ENCODE measurements at regions not wholly inside any gene's neighbourhood (a gene's known extent, or its start where the extent isn't known, plus 50 kb on each side); places are given as distances from the start of the nearest gene placed in this dataset.
A peak's percentile ranks its signal among the peaks of the same experiment; 100 is the strongest.

- Histone ChIP-seq H3K9me3 (replicated peaks in 1 of 2; ENCODE audit: control insufficient read depth in 2 of 2, insufficient read depth in 1 of 2, low read depth in 1 of 2, low read length in 2 of 2) (no peaks in the 10 kb centered on the region), H3K4me2 (ENCODE audit: insufficient read depth, low read length, poor library complexity, severe bottlenecking) (no peak overlapping the region), H3K4me3 (ENCODE audit: low read length in 2 of 2) (peak overlapping the region in 1 of 2 donors; percentile 48), H3K27ac (replicated peaks; ENCODE audit: low read length) (no peak overlapping the region), H3K23ac (ENCODE audit: low read depth, low read length, poor library complexity) (no peak overlapping the region), H3K9ac (ENCODE audit: low read depth, low read length, poor library complexity) (no peak overlapping the region), H2BK12ac (ENCODE audit: low read length) (no peak overlapping the region), H3K14ac (ENCODE audit: low read length) (no peak overlapping the region), H3K36me3 (replicated peaks in 1 of 2; ENCODE audit: control insufficient read depth in 2 of 2, insufficient read depth in 2 of 2, low read length in 2 of 2) (no peaks in the 10 kb centered on the region), H3K79me1 (ENCODE audit: low read depth, low read length) (peaks cover 2% of the 10 kb centered on the region), H2BK15ac (ENCODE audit: low read length) (no peak overlapping the region), H3K27me3 (ENCODE audit: control insufficient read depth in 3 of 3, insufficient read depth in 3 of 3, low read depth in 1 of 3, low read length in 3 of 3) (peaks cover 0 to 1% (median 0%) of the 10 kb centered on the region in 3 experiments), H4K91ac (ENCODE audit: low read depth, low read length, poor library complexity) (no peak overlapping the region), H2AK5ac (ENCODE audit: low read depth, low read length) (peak overlapping the region; percentile 15), H2BK120ac (ENCODE audit: low read depth, low read length) (no peak overlapping the region), H3K18ac (ENCODE audit: low read length) (no peak overlapping the region), H3K4ac (ENCODE audit: low read length) (no peak overlapping the region), H2BK5ac (ENCODE audit: low read length) (no peak overlapping the region), H3K4me1 (ENCODE audit: control insufficient read depth in 2 of 2, insufficient read depth in 1 of 2, low read depth in 1 of 2, low read length in 2 of 2) (no peaks in the 10 kb centered on the region), H4K8ac (ENCODE audit: low read depth, low read length) (no peak overlapping the region), H2AFZ (ENCODE audit: low read length) (no peak overlapping the region)
- DNase-seq (ENCODE audit: low spot score), result no peak
- WGBS, 2 donors (ENCODE audit: extremely low coverage in 2 of 2, insufficient read length in 2 of 2, insufficient replicate concordance in 1 of 2), result no CpG with 5 or more reads among the region's 4 CpGs
These were observed 198.6 kb upstream of the ADARB2 start for GRCh38 chr10:1935912-1936311.

- no peaks in the 10 kb centered on the region for H3K9me3 ChIP-seq (replicated peaks in 1 of 2; ENCODE audit: control insufficient read depth in 2 of 2, insufficient read depth in 1 of 2, low read depth in 1 of 2, low read length in 2 of 2)
- no peak for DNase-seq (ENCODE audit: low spot score)
- no peak overlapping the region for H3K18ac ChIP-seq (ENCODE audit: low read length)
These were observed 195.9 kb upstream of the ADARB2 start for GRCh38 chr10:1933215-1933614.

GRCh38 chr10:1932692-1933094 lies 195.4 kb upstream of the ADARB2 start:
- no peak overlapping the region for H2AFZ ChIP-seq (ENCODE audit: low read length)
- H3K27ac ChIP-seq (replicated peaks; ENCODE audit: low read length), result no peak overlapping the region
- no peak overlapping the region for H2BK5ac ChIP-seq (ENCODE audit: low read length)
- H4K8ac ChIP-seq (ENCODE audit: low read depth, low read length), result no peak overlapping the region
- no peaks in the 10 kb centered on the region for H3K36me3 ChIP-seq (replicated peaks in 1 of 2; ENCODE audit: control insufficient read depth in 2 of 2, insufficient read depth in 2 of 2, low read length in 2 of 2)
- peak overlapping the region; percentile 62 for H3K18ac ChIP-seq (ENCODE audit: low read length)
- no peak overlapping the region for H3K23ac ChIP-seq (ENCODE audit: low read depth, low read length, poor library complexity)
- no peak overlapping the region for H4K91ac ChIP-seq (ENCODE audit: low read depth, low read length, poor library complexity)
- WGBS, 2 donors (ENCODE audit: extremely low coverage in 2 of 2, insufficient read length in 2 of 2, insufficient replicate concordance in 1 of 2), result no CpG with 5 or more reads among the region's 13 CpGs
- no peak for DNase-seq (ENCODE audit: low spot score)
- no peak overlapping the region for H3K4ac ChIP-seq (ENCODE audit: low read length)
- H2BK120ac ChIP-seq (ENCODE audit: low read depth, low read length), result no peak overlapping the region
- H3K4me1 ChIP-seq (ENCODE audit: control insufficient read depth in 2 of 2, insufficient read depth in 1 of 2, low read depth in 1 of 2, low read length in 2 of 2), result no peaks in the 10 kb centered on the region
- H3K9me3 ChIP-seq (replicated peaks in 1 of 2; ENCODE audit: control insufficient read depth in 2 of 2, insufficient read depth in 1 of 2, low read depth in 1 of 2, low read length in 2 of 2), result no peaks in the 10 kb centered on the region
- no peak overlapping the region for H3K4me3 ChIP-seq (ENCODE audit: low read length in 2 of 2)
- peak overlapping the region; percentile 58 for H3K14ac ChIP-seq (ENCODE audit: low read length)
- no peak overlapping the region for H2BK15ac ChIP-seq (ENCODE audit: low read length)
- peak overlapping the region; percentile 23 for H3K4me2 ChIP-seq (ENCODE audit: insufficient read depth, low read length, poor library complexity, severe bottlenecking)
- peaks cover 2% of the 10 kb centered on the region for H3K79me1 ChIP-seq (ENCODE audit: low read depth, low read length)
- peaks cover 0 to 1% (median 0%) of the 10 kb centered on the region in 3 experiments for H3K27me3 ChIP-seq (ENCODE audit: control insufficient read depth in 3 of 3, insufficient read depth in 3 of 3, low read depth in 1 of 3, low read length in 3 of 3)
- H2AK5ac ChIP-seq (ENCODE audit: low read depth, low read length), result no peak overlapping the region
- H2BK12ac ChIP-seq (ENCODE audit: low read length), result no peak overlapping the region
- H3K9ac ChIP-seq (ENCODE audit: low read depth, low read length, poor library complexity), result no peak overlapping the region

More at GRCh38 chr10:1933215-1933614, 195.9 kb upstream of the ADARB2 start:
- H4K91ac ChIP-seq (ENCODE audit: low read depth, low read length, poor library complexity), result no peak overlapping the region
- peaks cover 2% of the 10 kb centered on the region for H3K79me1 ChIP-seq (ENCODE audit: low read depth, low read length)
- H3K4me1 ChIP-seq (ENCODE audit: control insufficient read depth in 2 of 2, insufficient read depth in 1 of 2, low read depth in 1 of 2, low read length in 2 of 2), result no peaks in the 10 kb centered on the region
- H3K14ac ChIP-seq (ENCODE audit: low read length), result no peak overlapping the region
- no peak overlapping the region for H2AK5ac ChIP-seq (ENCODE audit: low read depth, low read length)
- H3K9ac ChIP-seq (ENCODE audit: low read depth, low read length, poor library complexity), result no peak overlapping the region
- no peak overlapping the region for H2AFZ ChIP-seq (ENCODE audit: low read length)
- H2BK15ac ChIP-seq (ENCODE audit: low read length), result no peak overlapping the region
- H3K4me2 ChIP-seq (ENCODE audit: insufficient read depth, low read length, poor library complexity, severe bottlenecking), result no peak overlapping the region
- no peak overlapping the region for H2BK5ac ChIP-seq (ENCODE audit: low read length)
- no peak overlapping the region for H3K4ac ChIP-seq (ENCODE audit: low read length)
- H3K27ac ChIP-seq (replicated peaks; ENCODE audit: low read length), result no peak overlapping the region
- peaks cover 0 to 1% (median 0%) of the 10 kb centered on the region in 3 experiments for H3K27me3 ChIP-seq (ENCODE audit: control insufficient read depth in 3 of 3, insufficient read depth in 3 of 3, low read depth in 1 of 3, low read length in 3 of 3)
- no peak overlapping the region for H2BK120ac ChIP-seq (ENCODE audit: low read depth, low read length)
- H3K4me3 ChIP-seq (ENCODE audit: low read length in 2 of 2), result no peak overlapping the region
- WGBS, 2 donors (ENCODE audit: extremely low coverage in 2 of 2, insufficient read length in 2 of 2, insufficient replicate concordance in 1 of 2), result no CpG with 5 or more reads among the region's 16 CpGs
- H4K8ac ChIP-seq (ENCODE audit: low read depth, low read length), result no peak overlapping the region
- no peak overlapping the region for H3K23ac ChIP-seq (ENCODE audit: low read depth, low read length, poor library complexity)
- H2BK12ac ChIP-seq (ENCODE audit: low read length), result no peak overlapping the region
- H3K36me3 ChIP-seq (replicated peaks in 1 of 2; ENCODE audit: control insufficient read depth in 2 of 2, insufficient read depth in 2 of 2, low read length in 2 of 2), result no peaks in the 10 kb centered on the region

- no peak overlapping the region for H2BK120ac ChIP-seq (ENCODE audit: low read depth, low read length)
- no CpG with 5 or more reads among the region's 7 CpGs for WGBS, 2 donors (ENCODE audit: extremely low coverage in 2 of 2, insufficient read length in 2 of 2, insufficient replicate concordance in 1 of 2)
- H3K18ac ChIP-seq (ENCODE audit: low read length), result no peak overlapping the region
These were observed 191.3 kb upstream of the ADARB2 start for GRCh38 chr10:1928606-1929005.

More at GRCh38 chr10:1928606-1929005, 191.3 kb upstream of the ADARB2 start:
- Histone ChIP-seq H3K27ac (replicated peaks; ENCODE audit: low read length) (no peak overlapping the region), H3K4me3 (ENCODE audit: low read length in 2 of 2) (no peak overlapping the region), H2AK5ac (ENCODE audit: low read depth, low read length) (no peak overlapping the region), H3K36me3 (replicated peaks in 1 of 2; ENCODE audit: control insufficient read depth in 2 of 2, insufficient read depth in 2 of 2, low read length in 2 of 2) (no peaks in the 10 kb centered on the region), H3K9ac (ENCODE audit: low read depth, low read length, poor library complexity) (no peak overlapping the region), H3K4me1 (ENCODE audit: control insufficient read depth in 2 of 2, insufficient read depth in 1 of 2, low read depth in 1 of 2, low read length in 2 of 2) (no peaks in the 10 kb centered on the region), H3K4me2 (ENCODE audit: insufficient read depth, low read length, poor library complexity, severe bottlenecking) (no peak overlapping the region), H3K23ac (ENCODE audit: low read depth, low read length, poor library complexity) (no peak overlapping the region), H2BK12ac (ENCODE audit: low read length) (no peak overlapping the region), H3K14ac (ENCODE audit: low read length) (no peak overlapping the region), H3K9me3 (replicated peaks in 1 of 2; ENCODE audit: control insufficient read depth in 2 of 2, insufficient read depth in 1 of 2, low read depth in 1 of 2, low read length in 2 of 2) (no peaks in the 10 kb centered on the region), H3K4ac (ENCODE audit: low read length) (no peak overlapping the region), H2BK5ac (ENCODE audit: low read length) (no peak overlapping the region), H2BK15ac (ENCODE audit: low read length) (no peak overlapping the region), H3K79me1 (ENCODE audit: low read depth, low read length) (peaks cover 2% of the 10 kb centered on the region), H2AFZ (ENCODE audit: low read length) (no peak overlapping the region), H3K27me3 (ENCODE audit: control insufficient read depth in 3 of 3, insufficient read depth in 3 of 3, low read depth in 1 of 3, low read length in 3 of 3) (peaks cover 0 to 1% (median 0%) of the 10 kb centered on the region in 3 experiments), H4K91ac (ENCODE audit: low read depth, low read length, poor library complexity) (no peak overlapping the region), H4K8ac (ENCODE audit: low read depth, low read length) (no peak overlapping the region)
- DNase-seq (ENCODE audit: low spot score), result no peak
